NCI-H2196 treated with DMSO at 0.1 percent for 48 hours (cell line): ENCODE measurements at regions not wholly inside any gene's neighbourhood (a gene's known extent, or its start where the extent isn't known, plus 50 kb on each side); places are given as distances from the start of the nearest gene placed in this dataset.
"Not testable (repeated sequence)": the region's sequence is repeated elsewhere in the genome, so short reads cannot be mapped to it uniquely, and the experiment has no call there.

Experiments used
- DNase-seq: peaks from one replicate; lab custom pipeline; 2025; ENCODE audit not compliant: unreplicated experiment; lab: John Stamatoyannopoulos, UW

- DNase-seq: not testable (repeated sequence)
Observed at GRCh38 chr17:20633268-20634059, 53.9 kb downstream of the CDRT15L2 start.

- not testable (repeated sequence) for DNase-seq
Observed at GRCh38 chr17:20640147-20640546, 60.6 kb downstream of the CDRT15L2 start.

- DNase-seq: peak; percentile 5
Observed at GRCh38 chr17:20646661-20647272, 67.2 kb downstream of the CDRT15L2 start.

GRCh38 chr17:20649097-20649767 lies 69.7 kb downstream of the CDRT15L2 start:
- DNase-seq: not testable (repeated sequence)

- not testable (repeated sequence) for DNase-seq
Observed at GRCh38 chr17:20651022-20651421, 71.5 kb downstream of the CDRT15L2 start.

- DNase-seq: peak; percentile 3
Observed at GRCh38 chr17:20651736-20652135, 72.2 kb downstream of the CDRT15L2 start.

GRCh38 chr17:20653391-20653790 lies 73.9 kb downstream of the CDRT15L2 start:
- not testable (repeated sequence) for DNase-seq

GRCh38 chr17:20654114-20654513 lies 74.6 kb downstream of the CDRT15L2 start:
- not testable (repeated sequence) for DNase-seq

GRCh38 chr17:20654575-20654974 lies 75.1 kb downstream of the CDRT15L2 start:
- not testable (repeated sequence) for DNase-seq

GRCh38 chr17:20665103-20665955 lies 85.8 kb downstream of the CDRT15L2 start:
- DNase-seq: not testable (repeated sequence)

- not testable (repeated sequence) for DNase-seq
Observed at GRCh38 chr17:20666689-20667088, 87.2 kb downstream of the CDRT15L2 start.

GRCh38 chr17:20667712-20668111 lies 88.2 kb downstream of the CDRT15L2 start:
- not testable (repeated sequence) for DNase-seq

- DNase-seq: not testable (repeated sequence)
Observed at GRCh38 chr17:20668316-20668715, 88.8 kb downstream of the CDRT15L2 start.

GRCh38 chr17:20668868-20669267 lies 89.3 kb downstream of the CDRT15L2 start:
- not testable (repeated sequence) for DNase-seq

- not testable (repeated sequence) for DNase-seq
Observed at GRCh38 chr17:20670506-20670905, 91.0 kb downstream of the CDRT15L2 start.

GRCh38 chr17:20674374-20674773 lies 94.8 kb downstream of the CDRT15L2 start:
- DNase-seq: not testable (repeated sequence)

GRCh38 chr17:20675707-20676106 lies 96.2 kb downstream of the CDRT15L2 start:
- not testable (repeated sequence) for DNase-seq

- DNase-seq: not testable (repeated sequence)
Observed at GRCh38 chr17:20676656-20677055, 97.1 kb downstream of the CDRT15L2 start.

GRCh38 chr17:20677469-20677868 lies 97.9 kb downstream of the CDRT15L2 start:
- DNase-seq: not testable (repeated sequence)

- not testable (repeated sequence) for DNase-seq
Observed at GRCh38 chr17:20678424-20678823, 98.9 kb downstream of the CDRT15L2 start.
